Caki2 (cell line): ENCODE measurements at regions not wholly inside any gene's neighbourhood (a gene's known extent, or its start where the extent isn't known, plus 50 kb on each side); places are given as distances from the start of the nearest gene placed in this dataset.
"Not testable (repeated sequence)": the region's sequence is repeated elsewhere in the genome, so short reads cannot be mapped to it uniquely, and the experiment has no call there.

Experiments used
- DNase-seq: peaks from one replicate; pipeline ENCODE4 v3.0.0-alpha.2; 2015; ENCODE audit warnings: low read depth
- in situ Hi-C: cut with HindIII; loops from 2 replicates; pipeline ENCODE4 v1.10.0; 2016; ENCODE audit warnings: low sequenced_read_pairs, low pct_unique_long_range_greater_than_20kb, mixed read lengths

- DNase-seq = no peak
- in situ Hi-C loops = no loop called here
These were observed 1144.1 kb downstream of the CNTNAP5 start for GRCh38 chr2:125169022-125169763.

- in situ Hi-C loops = no loop called here
- DNase-seq = no peak
These were observed 1144.7 kb downstream of the CNTNAP5 start for GRCh38 chr2:125169764-125170146.

- in situ Hi-C loops = no loop called here
- no peak for DNase-seq
These were observed 1147.1 kb downstream of the CNTNAP5 start for GRCh38 chr2:125172181-125172580.

- in situ Hi-C loops = no loop called here
- no peak for DNase-seq
These were observed 1150.3 kb downstream of the CNTNAP5 start for GRCh38 chr2:125175415-125175814.

- DNase-seq = no peak
- in situ Hi-C loops = no loop called here
These were observed 1160.7 kb downstream of the CNTNAP5 start for GRCh38 chr2:125185691-125186270.

DNA sequence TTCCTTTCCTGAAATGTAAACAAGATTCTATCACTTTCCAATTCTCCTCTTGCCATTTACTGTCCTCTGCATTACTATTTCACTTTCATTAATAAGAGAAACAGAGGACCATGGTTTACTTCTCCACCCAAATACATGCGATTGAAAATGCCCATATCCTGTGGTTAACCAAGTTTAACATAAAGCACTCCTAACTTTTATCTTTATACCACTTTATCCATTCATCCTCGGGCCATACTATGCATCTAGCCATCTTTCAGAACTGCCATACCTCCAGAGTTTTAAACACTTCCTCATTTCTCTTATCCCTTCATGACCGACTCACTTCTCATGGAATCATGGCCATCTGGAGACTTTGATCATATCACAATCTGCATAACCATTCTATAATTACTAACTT lies 1182.3 kb downstream of the CNTNAP5 start:
- in situ Hi-C loops = no loop called here
- DNase-seq = no peak

DNA sequence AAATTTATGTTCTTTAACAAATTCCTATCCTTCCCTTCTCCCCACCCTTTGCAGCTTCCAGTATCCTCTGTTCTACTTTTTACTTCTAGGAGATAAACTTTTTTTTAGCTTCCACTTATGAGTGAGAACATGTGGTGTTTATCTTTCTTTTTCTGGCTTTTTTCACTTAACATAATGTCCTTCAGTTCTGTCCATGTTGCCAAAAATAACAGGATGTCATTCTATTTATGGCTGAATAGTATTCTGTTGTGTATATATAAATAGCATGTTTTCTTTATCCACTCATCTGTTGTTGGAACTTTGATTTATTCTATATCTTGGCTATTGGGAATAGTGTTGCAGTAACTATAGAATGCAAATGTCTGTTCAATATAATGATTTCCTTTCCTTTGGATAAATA lies 1191.2 kb downstream of the CNTNAP5 start:
- in situ Hi-C loops = no loop called here
- DNase-seq = no peak

GRCh38 chr2:125224188-125224587 lies 1199.1 kb downstream of the CNTNAP5 start:
- DNase-seq = no peak
- in situ Hi-C loops = no loop called here

DNA sequence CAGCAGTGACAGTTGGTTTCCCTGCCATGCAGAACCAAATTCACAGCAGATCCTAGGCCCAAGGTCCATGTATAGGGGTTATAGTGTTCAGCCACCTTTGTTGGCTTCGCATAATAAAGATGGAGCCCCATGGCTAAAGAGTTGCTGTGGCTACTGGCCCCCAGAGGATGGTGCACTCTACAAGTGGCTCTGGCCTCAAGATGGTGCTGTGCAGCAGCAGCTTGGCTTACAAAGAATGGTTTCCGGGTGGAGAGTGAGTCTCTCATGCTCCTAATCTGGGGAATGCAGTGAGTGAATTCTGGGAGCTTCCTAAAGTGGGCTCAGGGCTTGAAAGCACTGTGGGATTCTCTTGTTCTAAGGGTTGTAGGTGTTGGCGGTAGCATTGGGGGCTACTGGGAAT lies 1199.7 kb downstream of the CNTNAP5 start:
- no peak for DNase-seq
- in situ Hi-C loops = no loop called here

DNA sequence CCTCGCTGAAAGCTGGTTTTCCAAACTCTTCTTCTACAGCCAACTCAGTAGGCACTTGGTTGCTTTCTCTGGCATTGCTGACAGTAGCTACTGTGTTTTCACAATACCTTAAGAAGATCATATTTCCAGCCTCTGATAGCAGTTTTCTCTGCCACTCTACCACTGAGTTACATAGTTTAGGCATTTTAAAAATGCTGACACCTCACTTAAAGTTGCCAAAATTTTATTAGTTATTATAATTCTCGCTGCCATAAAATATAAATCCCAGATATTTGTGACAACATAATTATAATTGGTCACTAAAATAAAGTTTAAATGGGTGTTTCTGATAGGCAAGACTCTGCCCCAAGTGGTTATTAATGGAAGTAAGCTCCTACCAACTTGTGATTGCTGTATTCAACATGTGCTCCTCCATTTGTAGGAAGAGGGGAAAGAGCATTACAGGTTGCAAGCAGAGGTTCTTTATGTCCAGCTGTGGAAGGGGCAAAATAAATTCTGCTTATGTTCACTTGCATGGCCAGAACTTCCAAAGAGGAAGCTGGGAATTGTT lies 1202.8 kb downstream of the CNTNAP5 start:
- no peak for DNase-seq

DNA sequence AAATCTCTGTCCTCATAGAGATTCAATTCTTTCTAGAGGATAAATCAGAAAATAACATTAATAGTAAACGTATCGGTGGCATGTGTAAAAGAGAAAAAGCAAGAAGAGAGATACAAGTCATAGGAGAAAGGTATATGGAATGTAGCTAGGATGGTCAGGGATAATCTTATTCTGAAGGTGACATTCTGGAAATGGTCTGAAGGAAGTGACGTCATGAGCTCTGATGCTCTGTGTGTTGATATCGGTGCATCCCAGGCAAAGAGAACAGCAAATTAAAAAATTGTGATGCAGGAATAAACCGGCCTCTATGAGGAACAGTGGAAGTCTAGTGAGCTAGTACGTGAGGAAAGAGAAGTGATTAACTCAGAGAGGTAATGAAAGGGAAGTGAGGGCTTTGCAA lies 1215.8 kb downstream of the CNTNAP5 start:
- in situ Hi-C loops = no loop called here
- DNase-seq = no peak

More for the DNA sequence above, 1202.8 kb downstream of the CNTNAP5 start:
- in situ Hi-C loops = no loop called here

- in situ Hi-C loops = no loop called here
- DNase-seq = no peak
These were observed 1218.0 kb downstream of the CNTNAP5 start for GRCh38 chr2:125243074-125243473.

- no peak for DNase-seq
- in situ Hi-C loops = no loop called here
These were observed 1228.9 kb downstream of the CNTNAP5 start for GRCh38 chr2:125254010-125254409.

DNA sequence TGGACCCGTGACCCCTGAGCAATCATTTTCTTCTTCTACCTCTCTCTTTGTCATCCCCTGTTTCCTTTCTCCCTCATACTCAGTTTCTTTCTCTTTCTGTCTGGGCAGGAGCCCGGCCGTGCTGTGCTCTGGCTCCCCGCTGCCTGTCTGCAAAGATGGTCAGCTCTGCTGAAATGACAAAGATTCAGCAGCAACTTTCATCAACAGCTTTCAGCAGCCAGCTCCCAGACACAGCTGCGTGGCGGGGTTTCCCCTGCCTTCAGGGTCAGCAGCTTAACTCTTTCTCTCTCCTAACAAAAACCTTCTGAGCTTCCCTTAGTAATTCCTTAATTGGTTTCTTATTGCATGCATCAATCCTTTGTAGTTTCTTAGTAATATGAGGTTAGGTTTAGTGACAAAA lies 1234.4 kb downstream of the CNTNAP5 start:
- no peak for DNase-seq
- in situ Hi-C loops = no loop called here

DNA sequence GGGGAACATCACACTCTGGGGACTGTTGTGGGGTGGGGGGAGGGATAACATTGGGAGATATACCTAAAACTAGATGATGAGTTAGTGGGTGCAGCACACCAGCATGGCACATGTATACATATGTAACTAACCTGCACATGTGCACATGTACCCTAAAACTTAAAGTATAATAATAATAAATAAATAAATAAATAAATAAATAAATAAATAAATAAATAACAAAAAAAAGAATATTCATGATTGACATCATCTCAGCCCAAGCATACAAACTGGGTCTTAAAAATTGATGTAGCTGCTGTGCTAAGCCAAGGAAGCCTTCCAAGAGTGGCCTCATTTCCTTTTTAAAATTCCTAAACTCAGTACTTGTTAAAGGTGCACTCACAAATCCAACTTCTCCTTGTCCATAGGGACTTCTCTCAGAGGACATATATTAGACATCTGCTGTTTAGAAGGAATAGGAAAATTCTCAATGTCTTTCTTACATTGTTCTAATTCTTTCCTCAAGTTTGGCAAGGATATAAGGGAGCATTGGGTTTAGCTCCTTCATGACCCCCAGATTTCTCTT lies 1235.4 kb downstream of the CNTNAP5 start:
- DNase-seq, in situ Hi-C loops: not testable (repeated sequence)

- no peak for DNase-seq
- in situ Hi-C loops = no loop called here
These were observed 1239.4 kb downstream of the CNTNAP5 start for GRCh38 chr2:125264453-125264852.

- in situ Hi-C loops = no loop called here
- no peak for DNase-seq
These were observed 1242.6 kb downstream of the CNTNAP5 start for GRCh38 chr2:125267683-125268082.

DNA sequence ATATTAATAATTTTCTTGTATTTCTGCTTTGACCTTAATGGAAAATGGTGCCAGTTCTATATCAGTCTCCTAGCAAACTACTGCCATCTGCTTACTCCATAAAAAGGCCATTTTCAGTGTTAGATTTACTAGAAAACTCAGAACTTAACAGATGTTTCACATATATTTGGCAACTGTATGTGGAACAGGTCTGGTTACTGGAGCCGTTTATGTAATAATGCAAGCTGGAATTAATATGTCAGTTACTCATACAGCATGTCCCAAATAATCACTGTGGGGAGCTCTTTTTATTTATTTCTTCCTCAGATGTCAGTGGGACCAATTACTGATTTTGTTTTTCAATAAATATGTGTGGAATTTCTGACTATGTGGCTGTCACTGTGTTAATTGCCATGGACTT lies 1247.6 kb downstream of the CNTNAP5 start:
- in situ Hi-C loops = no loop called here
- no peak for DNase-seq

- no peak for DNase-seq
- in situ Hi-C loops = no loop called here
These were observed 1249.6 kb downstream of the CNTNAP5 start for GRCh38 chr2:125274718-125275117.

DNA sequence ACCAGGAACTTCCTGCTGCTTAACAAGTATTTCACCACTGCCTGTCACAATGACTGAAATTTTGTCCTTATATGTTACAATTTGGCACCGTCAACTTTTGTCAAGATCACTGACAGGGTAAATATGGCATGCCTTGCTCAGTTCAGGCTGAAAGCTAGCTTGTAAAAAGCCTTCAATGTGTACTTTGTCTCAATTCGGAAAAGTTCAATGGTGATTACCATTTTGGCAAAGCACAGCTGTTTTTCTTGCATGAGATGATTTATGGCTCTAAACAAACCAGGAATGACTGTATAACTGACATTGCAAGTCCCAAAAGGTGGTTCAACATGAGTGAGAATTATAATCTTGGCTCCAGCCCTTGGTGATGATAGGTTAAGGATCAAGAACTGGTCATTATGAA lies 1255.2 kb downstream of the CNTNAP5 start:
- no peak for DNase-seq

More for the DNA sequence above, 1255.2 kb downstream of the CNTNAP5 start:
- in situ Hi-C loops = no loop called here
